HAP-1 (cell line): ENCODE measurements at regions not wholly inside any gene's neighbourhood (a gene's known extent, or its start where the extent isn't known, plus 50 kb on each side); places are given as distances from the start of the nearest gene placed in this dataset.
A peak's percentile ranks its signal among the peaks of the same experiment; 100 is the strongest.

Experiments
- DNase-seq, 2 experiments: peaks; one replicate each; pipeline ENCODE4 v3.0.0-alpha.2; 2016 to 2020; ENCODE audit warnings: low spot score in 2 of 2
- H3K27me3 ChIP-seq: fragments of 250-450 bp; sonication (Bioruptor Pico); 2 replicates; pipeline ENCODE4 v1.5.1; 2020; ENCODE audit warnings: low read depth, mild to moderate bottlenecking, moderate library complexity
- H3K36me3 ChIP-seq: fragments of 250-450 bp; sonication (Bioruptor Pico); replicated peaks from 2 replicates; pipeline ENCODE4 v1.5.1; 2020; ENCODE audit warnings: mild to moderate bottlenecking
- H3K4me1 ChIP-seq: fragments of 250-450 bp; sonication (Bioruptor Pico); 2 replicates; pipeline ENCODE4 v1.5.1; 2020; ENCODE audit warnings: mild to moderate bottlenecking
- H3K4me3 ChIP-seq: fragments of 250-450 bp; sonication (Bioruptor Pico); 2 replicates; pipeline ENCODE4 v1.5.1; 2020; ENCODE audit warnings: mild to moderate bottlenecking, moderate library complexity
- H3K9me3 ChIP-seq: fragments of 250-450 bp; sonication (Bioruptor Pico); 2 replicates; pipeline ENCODE4 v1.5.1; 2020; ENCODE audit warnings: mild to moderate bottlenecking, moderate library complexity
- in situ Hi-C: fragments of 300-500 bp; cut with MboI; formaldehyde crosslinking; loops from 3 replicates; pipeline ENCODE4 v1.14.3; 2020; ENCODE audit warnings: low sequenced_read_pairs, inconsistent platforms, mixed read lengths

GRCh38 chr12:27382924-27383323 is 50.3 kb downstream of the BMAL2 start:
- in situ Hi-C loops = no loop called here
- no peak overlapping the region for H3K4me3 ChIP-seq

GRCh38 chr12:27383429-27384260 is 51.0 kb downstream of the BMAL2 start:
- Histone ChIP-seq H3K36me3 (peaks cover 12% of the 10 kb centered on the region), H3K4me1 (no peaks in the 10 kb centered on the region), H3K27me3 (no peaks in the 10 kb centered on the region), H3K4me3 (no peak overlapping the region), H3K9me3 (no peaks in the 10 kb centered on the region)
- peak; percentile 60 to 86 for DNase-seq
- in situ Hi-C loops = no loop called here

More at GRCh38 chr12:27382924-27383323, 50.3 kb downstream of the BMAL2 start:
- H3K4me1 ChIP-seq = no peaks in the 10 kb centered on the region
- H3K27me3 ChIP-seq = no peaks in the 10 kb centered on the region
- no peak for DNase-seq
- H3K36me3 ChIP-seq = peaks cover 12% of the 10 kb centered on the region
- H3K9me3 ChIP-seq = no peaks in the 10 kb centered on the region

GRCh38 chr12:27384261-27384590 is 51.6 kb downstream of the BMAL2 start:
- no peak overlapping the region for H3K4me3 ChIP-seq
- H3K36me3 ChIP-seq = peaks cover 12% of the 10 kb centered on the region
- no peak for DNase-seq
- H3K9me3 ChIP-seq = no peaks in the 10 kb centered on the region
- no peaks in the 10 kb centered on the region for H3K27me3 ChIP-seq
- in situ Hi-C loops = no loop called here
- no peaks in the 10 kb centered on the region for H3K4me1 ChIP-seq

GRCh38 chr12:27385766-27386564 is 53.3 kb downstream of the BMAL2 start:
- H3K4me1 ChIP-seq = no peaks in the 10 kb centered on the region
- H3K36me3 ChIP-seq = peaks cover 12% of the 10 kb centered on the region
- no peak overlapping the region for H3K4me3 ChIP-seq
- no peaks in the 10 kb centered on the region for H3K9me3 ChIP-seq
- no peak for DNase-seq
- H3K27me3 ChIP-seq = no peaks in the 10 kb centered on the region
- in situ Hi-C loops = no loop called here

- Histone ChIP-seq H3K27me3 (no peaks in the 10 kb centered on the region), H3K36me3 (peaks cover 12% of the 10 kb centered on the region), H3K4me1 (no peaks in the 10 kb centered on the region), H3K4me3 (no peak overlapping the region), H3K9me3 (no peaks in the 10 kb centered on the region)
- in situ Hi-C loops = no loop called here
- no peak for DNase-seq
Measured at GRCh38 chr12:27387473-27387872, 54.8 kb downstream of the BMAL2 start.

- H3K9me3 ChIP-seq = no peaks in the 10 kb centered on the region
- no peak overlapping the region for H3K4me3 ChIP-seq
- H3K27me3 ChIP-seq = no peaks in the 10 kb centered on the region
- DNase-seq = no peak
- in situ Hi-C loops = no loop called here
- peaks cover 12% of the 10 kb centered on the region for H3K36me3 ChIP-seq
- no peaks in the 10 kb centered on the region for H3K4me1 ChIP-seq
Measured at GRCh38 chr12:27388650-27389049, 56.0 kb downstream of the BMAL2 start.

GRCh38 chr12:27394676-27395075 is 51.9 kb upstream of the SMCO2 start:
- no peaks in the 10 kb centered on the region for H3K9me3 ChIP-seq
- no peaks in the 10 kb centered on the region; the same call in 1 of the 2 replicates for H3K36me3 ChIP-seq
- H3K4me1 ChIP-seq = no peaks in the 10 kb centered on the region
- in situ Hi-C loops = no loop called here
- no peaks in the 10 kb centered on the region for H3K27me3 ChIP-seq
- no peak overlapping the region for H3K4me3 ChIP-seq
- no peak for DNase-seq

- DNase-seq = no peak
- peaks cover 8% of the 10 kb centered on the region for H3K4me1 ChIP-seq
- in situ Hi-C loops = no loop called here
Measured at GRCh38 chr12:27396216-27396815, 50.2 kb upstream of the SMCO2 start.

More at GRCh38 chr12:27396216-27396815, 50.2 kb upstream of the SMCO2 start:
- no peak overlapping the region for H3K4me3 ChIP-seq
- H3K36me3 ChIP-seq = no peaks in the 10 kb centered on the region; the same call in 1 of the 2 replicates
- no peaks in the 10 kb centered on the region for H3K27me3 ChIP-seq
- no peaks in the 10 kb centered on the region for H3K9me3 ChIP-seq
